Panc1 (cell line): ENCODE measurements at regions not wholly inside any gene's neighbourhood (a gene's known extent, or its start where the extent isn't known, plus 50 kb on each side); places are given as distances from the start of the nearest gene placed in this dataset.

Experiments
- ATAC-seq: fragments of 200-7000 bp; cut with Tn5 transposase; 2 replicates; pipeline ENCODE4 v1.9.1; 2020; ENCODE audit warnings: mild to moderate bottlenecking, moderate library complexity
- BruUV-seq: library from RNA; stranded (reverse); fragments of 400-500 nt; replicated peaks from 2 replicates; lab custom pipeline; 2021; lab: Mats Ljungman, UMichigan
- CTCF ChIA-PET: fragments of 300-600 bp; sonication (Branson Sonifier 250); formaldehyde crosslinking; loops from one replicate; lab custom pipeline; 2022; ENCODE audit warnings: antibody characterized with exemption; lab: Charles Lee
- POLR2A ChIA-PET: fragments of 300-600 bp; sonication (Branson Sonifier 250); formaldehyde crosslinking; loops from one replicate; lab custom pipeline; 2022; ENCODE audit warnings: antibody characterized with exemption; lab: Charles Lee
- DNase-seq: peaks from one replicate; pipeline ENCODE4 v3.0.0-alpha.2; 2010; ENCODE audit warnings: low read depth, low spot score
- H3K27ac ChIP-seq: 2 replicates; pipeline ENCODE4 v1.5.1; 2011; ENCODE audit warnings: mild to moderate bottlenecking, low read length, inconsistent platforms
- H3K27me3 ChIP-seq: fragments of 200-500 bp; sonication (Bioruptor generic); 2 replicates; pipeline ENCODE4 v1.6.0; 2014; ENCODE audit warnings: low read length, inconsistent platforms; ENCODE audit not compliant: control insufficient read depth, insufficient read depth
- H3K36me3 ChIP-seq: fragments of 200-500 bp; sonication (Bioruptor generic); 2 replicates; pipeline ENCODE4 v1.5.1; 2014; ENCODE audit warnings: inconsistent platforms, mild to moderate bottlenecking, low read length, moderate library complexity; ENCODE audit not compliant: control insufficient read depth, insufficient read depth
- H3K4me1 ChIP-seq: 2 replicates; pipeline ENCODE4 v1.5.1; 2011; ENCODE audit warnings: inconsistent platforms, mild to moderate bottlenecking, low read length, moderate library complexity; ENCODE audit not compliant: control insufficient read depth, insufficient read depth
- H3K4me3 ChIP-seq, 2 experiments: 2 replicates each; pipeline ENCODE4 v1.5.1; 2011 to 2012; ENCODE audit warnings: low read depth in 2 of 2, low read length in 2 of 2, mild to moderate bottlenecking in 2 of 2, inconsistent platforms in 1 of 2, moderate library complexity in 1 of 2
- H3K9me3 ChIP-seq: fragments of 200-500 bp; sonication (Bioruptor generic); 2 replicates; pipeline ENCODE4 v1.5.1; 2014; ENCODE audit warnings: low read depth, mild to moderate bottlenecking, inconsistent platforms, low read length, moderate library complexity; ENCODE audit not compliant: control insufficient read depth, insufficient read depth
- POLR2AphosphoS5 ChIP-seq: IDR thresholded peaks from 2 replicates; pipeline ENCODE4 v1.6.1; 2012; ENCODE audit warnings: mild to moderate bottlenecking, low read depth, low read length, moderate library complexity
- SIN3A ChIP-seq: IDR thresholded peaks from 2 replicates; pipeline ENCODE4 v1.6.1; 2012; ENCODE audit warnings: low read depth, mild to moderate bottlenecking, low read length, moderate library complexity, borderline replicate concordance; ENCODE audit not compliant: insufficient read depth
- TCF7L2 ChIP-seq: IDR thresholded peaks from 2 replicates; pipeline ENCODE4 v1.6.1; 2011; ENCODE audit warnings: mild to moderate bottlenecking, low read depth, low read length, inconsistent platforms
- in situ Hi-C: cut with HindIII; loops from 2 replicates; pipeline ENCODE4 v1.10.0; 2016; ENCODE audit warnings: low sequenced_read_pairs, low pct_unique_long_range_greater_than_20kb
- intact Hi-C: fragments of 100-400 bp; cut with micrococcal nuclease; formaldehyde crosslinking; loops from one replicate; pipeline ENCODE4 v1.10.0; 2022; ENCODE audit not compliant: unreplicated experiment
- TF ChIP-seq, protein P1 (sequence below): fragments of 450-650 bp; IDR thresholded peaks from 2 replicates; pipeline ENCODE4 v1.5.1; 2017; ENCODE audit warnings: mild to moderate bottlenecking
- TF ChIP-seq, protein P2 (sequence below), 2 experiments: IDR thresholded peaks; 2 replicates each; pipeline ENCODE4 v1.6.1; 2011 to 2012; ENCODE audit warnings: low read depth in 2 of 2, control low read depth in 1 of 2, low read length in 1 of 2, mild to moderate bottlenecking in 1 of 2, moderate library complexity in 1 of 2; ENCODE audit not compliant: insufficient read depth in 1 of 2

DNA sequence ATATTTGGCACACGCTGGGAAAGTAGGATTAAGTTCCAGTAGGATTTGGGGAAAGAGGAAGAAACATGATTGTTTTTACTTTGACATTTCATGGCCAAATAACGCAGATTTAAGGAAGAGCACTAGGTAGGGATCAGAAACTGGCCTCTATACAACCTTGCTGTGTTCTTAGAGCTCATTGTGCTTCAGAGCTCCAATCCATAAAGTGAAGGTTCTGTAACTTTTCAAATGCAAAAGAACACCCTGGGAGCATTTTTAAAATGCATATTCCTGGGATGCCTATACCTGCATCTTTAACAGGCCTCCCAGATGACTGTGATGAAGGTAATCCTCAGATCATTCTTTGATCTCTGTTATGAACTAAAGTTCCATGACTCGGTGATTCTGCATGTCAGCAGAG, 77.1 kb downstream of the YIPF5 start:
- H3K27ac ChIP-seq, result no peak overlapping the region
- intact Hi-C loops, result no loop called here
- DNase-seq (no peak), ATAC-seq (no peak)
- no peaks in the 10 kb centered on the region for H3K36me3 ChIP-seq
- CTCF ChIA-PET, result no interaction called here
- BruUV-seq, result no TSS peak
- in situ Hi-C loops, result no loop called here
- H3K27me3 ChIP-seq, result no peaks in the 10 kb centered on the region; the same call in 1 of the 2 replicates
- POLR2A ChIA-PET, result no interaction called here
- H3K4me3 ChIP-seq, result no peak overlapping the region
- no peaks in the 10 kb centered on the region for H3K4me1 ChIP-seq
- no peak for TF ChIP-seq POLR2AphosphoS5
- TF ChIP-seq SIN3A, result no peak
- TF ChIP-seq TCF7L2, result no peak
- TF ChIP-seq, protein P1, sequence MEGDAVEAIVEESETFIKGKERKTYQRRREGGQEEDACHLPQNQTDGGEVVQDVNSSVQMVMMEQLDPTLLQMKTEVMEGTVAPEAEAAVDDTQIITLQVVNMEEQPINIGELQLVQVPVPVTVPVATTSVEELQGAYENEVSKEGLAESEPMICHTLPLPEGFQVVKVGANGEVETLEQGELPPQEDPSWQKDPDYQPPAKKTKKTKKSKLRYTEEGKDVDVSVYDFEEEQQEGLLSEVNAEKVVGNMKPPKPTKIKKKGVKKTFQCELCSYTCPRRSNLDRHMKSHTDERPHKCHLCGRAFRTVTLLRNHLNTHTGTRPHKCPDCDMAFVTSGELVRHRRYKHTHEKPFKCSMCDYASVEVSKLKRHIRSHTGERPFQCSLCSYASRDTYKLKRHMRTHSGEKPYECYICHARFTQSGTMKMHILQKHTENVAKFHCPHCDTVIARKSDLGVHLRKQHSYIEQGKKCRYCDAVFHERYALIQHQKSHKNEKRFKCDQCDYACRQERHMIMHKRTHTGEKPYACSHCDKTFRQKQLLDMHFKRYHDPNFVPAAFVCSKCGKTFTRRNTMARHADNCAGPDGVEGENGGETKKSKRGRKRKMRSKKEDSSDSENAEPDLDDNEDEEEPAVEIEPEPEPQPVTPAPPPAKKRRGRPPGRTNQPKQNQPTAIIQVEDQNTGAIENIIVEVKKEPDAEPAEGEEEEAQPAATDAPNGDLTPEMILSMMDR, result no peak
- TF ChIP-seq, protein P2, sequence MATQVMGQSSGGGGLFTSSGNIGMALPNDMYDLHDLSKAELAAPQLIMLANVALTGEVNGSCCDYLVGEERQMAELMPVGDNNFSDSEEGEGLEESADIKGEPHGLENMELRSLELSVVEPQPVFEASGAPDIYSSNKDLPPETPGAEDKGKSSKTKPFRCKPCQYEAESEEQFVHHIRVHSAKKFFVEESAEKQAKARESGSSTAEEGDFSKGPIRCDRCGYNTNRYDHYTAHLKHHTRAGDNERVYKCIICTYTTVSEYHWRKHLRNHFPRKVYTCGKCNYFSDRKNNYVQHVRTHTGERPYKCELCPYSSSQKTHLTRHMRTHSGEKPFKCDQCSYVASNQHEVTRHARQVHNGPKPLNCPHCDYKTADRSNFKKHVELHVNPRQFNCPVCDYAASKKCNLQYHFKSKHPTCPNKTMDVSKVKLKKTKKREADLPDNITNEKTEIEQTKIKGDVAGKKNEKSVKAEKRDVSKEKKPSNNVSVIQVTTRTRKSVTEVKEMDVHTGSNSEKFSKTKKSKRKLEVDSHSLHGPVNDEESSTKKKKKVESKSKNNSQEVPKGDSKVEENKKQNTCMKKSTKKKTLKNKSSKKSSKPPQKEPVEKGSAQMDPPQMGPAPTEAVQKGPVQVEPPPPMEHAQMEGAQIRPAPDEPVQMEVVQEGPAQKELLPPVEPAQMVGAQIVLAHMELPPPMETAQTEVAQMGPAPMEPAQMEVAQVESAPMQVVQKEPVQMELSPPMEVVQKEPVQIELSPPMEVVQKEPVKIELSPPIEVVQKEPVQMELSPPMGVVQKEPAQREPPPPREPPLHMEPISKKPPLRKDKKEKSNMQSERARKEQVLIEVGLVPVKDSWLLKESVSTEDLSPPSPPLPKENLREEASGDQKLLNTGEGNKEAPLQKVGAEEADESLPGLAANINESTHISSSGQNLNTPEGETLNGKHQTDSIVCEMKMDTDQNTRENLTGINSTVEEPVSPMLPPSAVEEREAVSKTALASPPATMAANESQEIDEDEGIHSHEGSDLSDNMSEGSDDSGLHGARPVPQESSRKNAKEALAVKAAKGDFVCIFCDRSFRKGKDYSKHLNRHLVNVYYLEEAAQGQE (IDR thresholded peaks at IDR 0.05; ENCODE audit: insufficient read depth in 1 of 2, low read depth in 2 of 2, low read length in 1 of 2), result no peak
- H3K9me3 ChIP-seq, result no peaks in the 10 kb centered on the region

DNA sequence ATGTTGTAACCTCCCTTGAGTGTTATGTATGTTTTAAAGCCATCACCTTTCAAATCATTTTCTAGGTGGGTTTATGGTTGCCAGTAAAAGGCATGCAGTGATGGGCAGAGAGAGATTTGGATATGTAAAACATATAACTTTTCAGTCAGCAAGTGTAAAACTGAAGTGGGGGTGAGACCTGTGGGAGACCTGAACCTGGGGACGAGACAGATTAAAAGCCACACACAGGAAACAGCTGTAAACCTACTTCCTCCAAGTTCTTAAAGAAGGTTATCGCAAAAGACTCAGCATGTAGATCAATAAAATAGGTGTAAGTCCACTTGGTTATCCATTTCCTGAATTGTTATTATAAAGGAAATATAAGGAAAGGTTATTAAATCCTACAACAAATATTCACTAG, 76.6 kb downstream of the YIPF5 start:
- Histone ChIP-seq H3K27ac (no peak overlapping the region), H3K4me3 (no peak overlapping the region), H3K4me1 (no peaks in the 10 kb centered on the region), H3K27me3 (no peaks in the 10 kb centered on the region; the same call in 1 of the 2 replicates), H3K9me3 (no peaks in the 10 kb centered on the region), H3K36me3 (no peaks in the 10 kb centered on the region)
- intact Hi-C loops, result no loop called here
- no peak for ATAC-seq
- in situ Hi-C loops, result no loop called here
- BruUV-seq, result no TSS peak
- DNase-seq, result no peak
- POLR2A ChIA-PET, result no interaction called here
- TF ChIP-seq SIN3A (no peak), POLR2AphosphoS5 (no peak), TCF7L2 (no peak)
- TF ChIP-seq, protein P1, result no peak
- TF ChIP-seq, protein P2 (IDR thresholded peaks at IDR 0.05; ENCODE audit: insufficient read depth in 1 of 2, low read depth in 2 of 2, low read length in 1 of 2), result no peak
- CTCF ChIA-PET, result no interaction called here
